Thymus (tissue), 11 donors: ENCODE measurements at regions not wholly inside any gene's neighbourhood (a gene's known extent, or its start where the extent isn't known, plus 50 kb on each side); places are given as distances from the start of the nearest gene placed in this dataset.

ENCODE experiments used
- DNase-seq, 9 donors: peaks; one replicate each; pipeline ENCODE4 v3.0.0-alpha.2; 2013; ENCODE audit warnings: low spot score in 9 of 9, low read depth in 6 of 9, missing footprints in 1 of 9
- H3K27ac ChIP-seq, 2 donors: one replicate each; pipeline ENCODE4 v1.5.1; 2013; ENCODE audit warnings: control low read depth in 1 of 2, low read depth in 1 of 2, low read length in 1 of 2, mild to moderate bottlenecking in 1 of 2, moderate library complexity in 1 of 2
- H3K27me3 ChIP-seq, 2 donors: one replicate each; pipeline ENCODE4 v1.5.1; 2013; ENCODE audit warnings: low read length in 1 of 2; ENCODE audit not compliant: control insufficient read depth in 2 of 2, insufficient read depth in 1 of 2
- H3K36me3 ChIP-seq, 2 donors: one replicate each; pipeline ENCODE4 v1.5.1; 2013; ENCODE audit warnings: low read length in 1 of 2, mild to moderate bottlenecking in 1 of 2, moderate library complexity in 1 of 2; ENCODE audit not compliant: control insufficient read depth in 2 of 2, insufficient read depth in 2 of 2
- H3K4me1 ChIP-seq, 2 donors: one replicate each; pipeline ENCODE4 v1.5.1; 2013; ENCODE audit warnings: low read length in 2 of 2; ENCODE audit not compliant: control insufficient read depth in 2 of 2, insufficient read depth in 2 of 2
- H3K4me3 ChIP-seq, 2 donors: one replicate each; pipeline ENCODE4 v1.5.1; 2013; ENCODE audit warnings: low read length in 2 of 2, control low read depth in 1 of 2, mild to moderate bottlenecking in 1 of 2
- H3K9me3 ChIP-seq, 2 donors: one replicate each; pipeline ENCODE4 v1.5.1; 2013; ENCODE audit warnings: low read length in 1 of 2, mild to moderate bottlenecking in 1 of 2; ENCODE audit not compliant: control insufficient read depth in 2 of 2, insufficient read depth in 1 of 2
- WGBS: extraction: QIAGEN DNeasy Blood & Tissue Kit; methylation state at CpG from one replicate; pipeline ENCODE4 v1.1.7; 2013; 5-methylcytosine and 5-hydroxymethylcytosine counted together
- donor health status: healthy.

DNA sequence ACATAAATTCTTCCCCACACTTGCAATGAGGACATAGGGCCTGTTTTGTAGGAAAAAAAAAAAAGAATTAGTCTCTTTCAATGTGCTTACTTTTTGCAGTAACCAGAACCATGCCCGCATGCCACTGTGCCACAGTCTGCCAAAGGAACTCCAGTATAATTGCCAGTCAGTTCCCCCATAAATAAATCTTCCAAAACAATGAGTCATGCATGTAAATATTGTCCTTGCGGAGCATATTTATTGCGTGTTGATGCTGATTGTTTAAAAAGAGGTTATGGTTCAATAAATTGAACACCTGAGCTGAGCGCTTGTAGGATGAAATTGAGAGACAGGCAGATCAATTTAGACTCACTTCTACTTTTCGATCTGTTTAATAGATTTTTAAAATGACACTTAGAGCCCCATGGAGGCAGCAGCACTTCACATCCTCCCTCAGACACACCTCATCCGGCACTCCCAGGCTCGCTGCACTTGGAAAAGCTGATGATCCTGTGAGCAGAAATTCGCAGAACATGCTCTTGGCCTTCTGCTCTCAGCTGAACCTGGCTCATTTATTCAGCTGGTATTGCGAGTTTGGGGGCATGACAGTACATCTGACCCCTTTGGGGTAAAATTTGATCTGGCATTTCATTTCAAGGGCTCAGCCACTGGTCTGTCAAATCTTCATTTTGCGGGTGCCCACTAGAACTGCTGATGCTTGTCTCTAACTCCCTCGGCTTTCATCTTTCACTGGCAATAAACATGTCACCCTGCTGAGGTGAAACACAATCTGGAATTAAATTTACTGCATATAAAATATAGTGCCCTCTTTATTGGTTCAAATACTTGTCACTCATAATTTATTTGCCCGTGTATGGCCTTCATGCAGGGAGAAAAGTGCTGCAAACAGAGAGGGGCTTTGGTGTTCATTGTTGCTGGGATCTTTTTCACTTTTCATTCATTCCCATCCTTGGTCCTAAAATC, 371.1 kb upstream of the POU3F2 start:
- Histone ChIP-seq H3K9me3 (no peaks in the 10 kb centered on the region), H3K27me3 (no peaks in the 10 kb centered on the region)
- WGBS: 92% methylated on average over 12 of the region's 12 CpGs

DNA sequence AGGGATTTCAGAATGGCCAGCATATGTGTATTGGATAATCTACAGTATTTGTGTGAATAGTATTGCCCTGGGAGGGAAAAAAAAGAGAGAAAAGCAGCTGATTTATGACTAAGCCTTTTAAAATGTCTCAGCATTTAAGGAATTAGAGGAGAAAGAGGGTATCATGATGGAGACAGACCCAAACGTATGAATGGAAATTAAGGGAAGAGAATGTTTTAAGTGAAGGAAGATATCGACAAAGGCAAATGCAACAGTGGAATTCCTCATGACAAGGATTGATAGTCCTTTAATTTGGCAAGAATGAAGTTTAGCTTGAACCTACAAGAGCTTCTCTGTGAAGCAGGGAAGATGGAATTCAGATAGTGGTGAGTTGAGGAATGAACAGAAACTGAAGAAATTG, 367.3 kb upstream of the POU3F2 start:
- no peaks in the 10 kb centered on the region for H3K4me1 ChIP-seq
- H3K9me3 ChIP-seq: no peaks in the 10 kb centered on the region
- no peak overlapping the region for H3K27ac ChIP-seq
- no peaks in the 10 kb centered on the region for H3K36me3 ChIP-seq
- H3K27me3 ChIP-seq: no peaks in the 10 kb centered on the region
- WGBS: 79% methylated on average over 2 of the region's 2 CpGs
- no peak overlapping the region for H3K4me3 ChIP-seq
- no peak for DNase-seq

More for the DNA sequence above, 371.1 kb upstream of the POU3F2 start:
- no peaks in the 10 kb centered on the region for H3K36me3 ChIP-seq
- no peak for DNase-seq
- H3K4me1 ChIP-seq: no peaks in the 10 kb centered on the region
- H3K27ac ChIP-seq: no peak overlapping the region
- no peak overlapping the region for H3K4me3 ChIP-seq

DNA sequence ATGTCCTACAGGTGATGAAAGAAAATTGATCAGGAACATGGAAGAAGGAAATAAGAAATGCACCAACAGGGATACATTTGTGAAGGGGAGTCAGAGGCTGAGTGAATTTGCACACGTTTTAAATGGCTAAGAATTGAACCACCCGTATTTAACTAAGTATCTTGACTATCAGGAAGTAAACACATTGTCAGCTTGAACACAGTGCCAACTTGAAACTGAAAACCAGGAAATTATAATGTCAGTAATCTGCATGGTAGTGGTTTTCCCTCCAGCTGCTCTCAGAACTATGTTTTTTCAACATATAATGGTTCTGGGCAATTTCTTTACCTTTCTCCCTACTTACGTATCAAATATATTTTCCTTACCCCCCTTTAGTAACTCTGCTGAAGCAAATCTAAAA, 366.5 kb upstream of the POU3F2 start:
- H3K27me3 ChIP-seq: no peaks in the 10 kb centered on the region
- DNase-seq: no peak
- no peaks in the 10 kb centered on the region for H3K4me1 ChIP-seq
- H3K27ac ChIP-seq: no peak overlapping the region
- H3K36me3 ChIP-seq: no peaks in the 10 kb centered on the region
- H3K4me3 ChIP-seq: no peak overlapping the region
- H3K9me3 ChIP-seq: no peaks in the 10 kb centered on the region
- WGBS: 33% methylated on average over 3 of the region's 3 CpGs

DNA sequence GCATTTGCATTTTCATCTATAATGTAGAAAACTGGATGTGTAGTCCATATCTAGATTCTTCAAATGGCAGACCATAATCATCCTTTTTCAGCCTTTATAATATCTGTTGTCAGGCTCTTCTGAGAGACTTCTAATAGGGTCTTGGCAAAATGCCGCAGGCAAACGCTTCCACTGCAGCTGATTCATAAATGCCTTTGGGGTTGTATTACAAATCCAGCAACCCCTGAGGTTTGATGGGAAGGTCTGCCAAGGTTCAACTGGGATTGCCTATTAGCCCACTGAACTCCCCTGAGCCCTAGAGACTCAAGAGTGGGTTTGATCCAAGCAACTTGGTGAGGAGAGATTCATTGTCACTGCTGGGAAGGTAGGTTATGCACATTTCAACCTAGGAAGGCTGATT, 365.2 kb upstream of the POU3F2 start:
- Histone ChIP-seq H3K27ac (no peak overlapping the region), H3K4me3 (no peak overlapping the region), H3K4me1 (no peaks in the 10 kb centered on the region), H3K9me3 (no peaks in the 10 kb centered on the region), H3K27me3 (no peaks in the 10 kb centered on the region), H3K36me3 (no peaks in the 10 kb centered on the region)
- WGBS: 96% methylated on average over 2 of the region's 2 CpGs
- DNase-seq: no peak

DNA sequence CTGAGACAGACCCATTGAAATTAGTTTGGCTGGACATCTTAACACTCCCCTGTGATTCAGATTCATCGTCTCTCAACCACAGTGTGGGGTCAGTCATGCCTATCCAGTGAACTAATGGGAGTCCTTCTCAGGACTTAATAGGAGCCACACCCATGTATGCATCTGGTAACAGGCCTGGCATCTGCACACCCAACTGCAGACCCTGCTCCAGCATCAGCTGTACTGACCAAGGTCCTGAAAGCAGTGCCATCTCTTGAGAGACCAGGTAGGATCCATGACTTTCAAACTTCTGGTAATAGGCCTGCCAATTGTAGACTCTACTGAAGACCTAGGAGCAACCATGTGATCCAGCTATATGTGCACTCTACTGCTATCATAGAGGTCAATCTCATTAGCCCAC, 363.6 kb upstream of the POU3F2 start:
- Histone ChIP-seq H3K4me1 (no peaks in the 10 kb centered on the region), H3K9me3 (no peaks in the 10 kb centered on the region), H3K36me3 (no peaks in the 10 kb centered on the region), H3K27ac (no peak overlapping the region), H3K4me3 (no peak overlapping the region), H3K27me3 (no peaks in the 10 kb centered on the region)
- WGBS: 94% methylated on average over 1 of the region's 1 CpG
- no peak for DNase-seq

DNA sequence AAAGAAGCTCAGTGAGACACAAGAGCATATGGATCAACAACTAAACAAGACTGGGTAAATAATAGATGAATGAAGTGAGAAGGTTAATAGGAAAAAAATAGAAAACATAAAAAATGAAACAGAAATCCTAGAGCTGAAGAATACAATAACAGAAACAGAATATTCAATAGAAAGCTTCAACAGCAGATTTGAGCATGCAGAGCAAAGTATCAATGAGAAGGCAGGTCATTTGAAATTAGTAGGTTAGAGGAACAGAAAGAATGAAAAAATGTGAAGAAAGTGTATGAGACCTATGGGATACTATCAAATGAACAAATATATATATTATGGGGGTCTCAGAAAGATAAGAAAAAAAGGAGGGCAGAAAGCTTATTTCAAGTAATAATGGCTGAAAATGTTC, 362.9 kb upstream of the POU3F2 start:
- Histone ChIP-seq H3K36me3 (no peaks in the 10 kb centered on the region), H3K9me3 (no peaks in the 10 kb centered on the region), H3K4me3 (no peak overlapping the region), H3K27ac (no peak overlapping the region), H3K27me3 (no peaks in the 10 kb centered on the region), H3K4me1 (no peaks in the 10 kb centered on the region)
- DNase-seq: no peak

DNA sequence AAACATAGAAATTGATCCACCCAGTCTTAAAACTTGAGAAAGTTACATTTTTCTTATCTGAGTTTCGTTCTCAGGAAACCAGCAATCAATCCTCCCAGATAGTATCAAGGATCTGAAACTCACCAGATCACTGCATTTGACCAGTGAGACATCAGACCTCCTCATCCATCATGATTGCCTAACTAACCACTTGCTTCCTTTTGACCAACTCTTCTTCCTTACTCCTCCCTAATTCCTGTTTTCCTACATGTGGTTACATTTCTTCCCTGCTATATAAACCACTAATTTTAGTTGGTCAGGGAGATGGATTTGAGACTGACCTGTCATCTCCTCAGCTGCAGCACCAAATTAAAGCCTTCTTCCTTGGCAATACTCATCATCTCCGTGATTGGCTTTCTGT, 357.1 kb upstream of the POU3F2 start:
- H3K9me3 ChIP-seq: no peaks in the 10 kb centered on the region
- 49% methylated on average over 2 of the region's 2 CpGs for WGBS
- no peak overlapping the region for H3K27ac ChIP-seq
- H3K27me3 ChIP-seq: no peaks in the 10 kb centered on the region
- no peaks in the 10 kb centered on the region for H3K4me1 ChIP-seq
- H3K4me3 ChIP-seq: no peak overlapping the region
- no peak for DNase-seq
- no peaks in the 10 kb centered on the region for H3K36me3 ChIP-seq

DNA sequence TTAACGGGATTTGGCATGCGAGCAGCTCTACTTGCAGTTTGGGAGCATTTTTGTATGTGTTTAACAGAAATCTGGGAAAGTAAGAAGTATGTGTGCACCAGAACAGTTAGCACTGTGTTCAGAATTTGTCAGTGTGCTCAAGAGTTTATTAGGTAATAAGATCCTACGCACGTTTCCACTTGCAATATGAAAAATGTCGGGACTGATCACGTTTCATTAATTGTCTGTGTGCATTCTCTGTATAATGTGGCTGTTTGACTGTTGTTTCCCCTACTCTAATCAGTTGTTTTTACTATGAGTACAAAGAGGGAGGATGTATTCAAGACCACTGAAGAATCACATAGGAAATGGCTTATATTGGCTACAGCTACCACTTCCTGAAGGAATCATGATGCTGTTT, 349.7 kb upstream of the POU3F2 start:
- Histone ChIP-seq H3K4me1 (no peaks in the 10 kb centered on the region), H3K4me3 (no peak overlapping the region), H3K36me3 (no peaks in the 10 kb centered on the region), H3K27me3 (no peaks in the 10 kb centered on the region), H3K9me3 (no peaks in the 10 kb centered on the region), H3K27ac (no peak overlapping the region)
- no peak for DNase-seq
- WGBS: 71% methylated on average over 6 of the region's 6 CpGs

DNA sequence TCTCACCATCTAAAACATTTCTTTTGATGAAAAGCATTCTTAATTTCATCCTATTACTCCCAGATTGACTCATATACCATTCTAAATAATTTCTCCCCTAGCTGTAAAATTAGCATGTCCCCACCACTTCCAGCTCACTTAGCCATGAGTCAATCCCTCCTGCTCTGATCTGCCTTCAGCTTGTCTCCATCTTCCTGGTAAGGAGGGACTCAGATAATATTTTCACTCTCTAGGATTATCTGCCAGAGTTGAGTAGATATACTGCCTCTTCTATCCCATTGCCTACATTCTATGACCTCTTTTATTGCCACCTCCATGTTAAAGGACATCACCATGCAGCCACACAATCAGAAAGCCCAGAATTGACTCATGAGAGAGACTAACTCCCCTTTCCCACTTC, 348.8 kb upstream of the POU3F2 start:
- Histone ChIP-seq H3K27ac (no peak overlapping the region), H3K27me3 (no peaks in the 10 kb centered on the region), H3K4me1 (no peaks in the 10 kb centered on the region), H3K36me3 (no peaks in the 10 kb centered on the region), H3K4me3 (no peak overlapping the region), H3K9me3 (no peaks in the 10 kb centered on the region)
- no peak for DNase-seq
